Dedifferentiated amniotic fluid mesenchymal stem cell (primary cell): ENCODE measurements at regions not wholly inside any gene's neighbourhood (a gene's known extent, or its start where the extent isn't known, plus 50 kb on each side); places are given as distances from the start of the nearest gene placed in this dataset.

Experiments
- DNase-seq: peaks from one replicate; pipeline ENCODE4 v3.0.0-alpha.2; 2016; ENCODE audit errors: extremely low spot score

DNA sequence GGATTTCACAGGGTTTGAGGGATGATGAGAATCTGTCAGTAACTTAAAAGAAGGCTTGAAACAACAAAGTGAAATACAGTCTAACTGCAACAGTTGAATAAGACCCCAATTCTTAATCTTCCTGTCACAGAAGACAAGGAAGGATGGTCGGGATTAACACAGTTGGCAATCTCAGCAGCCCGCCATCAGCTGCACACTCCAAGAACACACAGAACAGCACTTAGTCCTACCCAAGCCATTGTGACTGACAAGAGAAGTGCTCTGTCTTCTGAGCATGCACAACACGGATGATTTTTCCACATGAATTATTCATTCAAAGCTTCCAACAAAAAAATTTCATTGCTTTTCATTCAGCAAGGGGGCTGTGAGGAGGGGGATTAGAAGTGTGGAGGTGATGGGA lies 576.1 kb downstream of the TLE4 start:
- DNase-seq, result no peak

GRCh38 chr9:80146466-80146865 lies 574.7 kb downstream of the TLE4 start:
- DNase-seq, result no peak

- no peak for DNase-seq
These were observed 573.1 kb downstream of the TLE4 start for GRCh38 chr9:80144856-80145255.

DNA sequence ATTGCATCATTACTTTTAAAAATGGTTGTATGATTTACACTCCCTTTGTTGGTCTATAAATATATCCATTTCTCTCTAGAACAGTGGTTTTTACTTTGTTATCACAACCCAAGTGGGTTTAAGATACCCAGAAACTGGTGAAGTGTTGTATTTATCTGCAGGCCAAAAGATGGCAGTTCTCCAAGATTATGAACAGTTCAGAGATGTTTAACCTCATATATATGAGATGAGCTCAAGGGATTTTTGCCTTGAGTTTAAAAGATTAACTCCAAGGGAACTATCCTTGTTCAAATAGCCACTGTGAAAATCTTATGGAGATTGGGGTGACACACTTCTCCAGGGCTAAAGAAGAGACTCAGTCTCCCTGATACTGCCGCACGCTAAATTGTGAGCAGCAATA lies 572.6 kb downstream of the TLE4 start:
- DNase-seq, result no peak

DNA sequence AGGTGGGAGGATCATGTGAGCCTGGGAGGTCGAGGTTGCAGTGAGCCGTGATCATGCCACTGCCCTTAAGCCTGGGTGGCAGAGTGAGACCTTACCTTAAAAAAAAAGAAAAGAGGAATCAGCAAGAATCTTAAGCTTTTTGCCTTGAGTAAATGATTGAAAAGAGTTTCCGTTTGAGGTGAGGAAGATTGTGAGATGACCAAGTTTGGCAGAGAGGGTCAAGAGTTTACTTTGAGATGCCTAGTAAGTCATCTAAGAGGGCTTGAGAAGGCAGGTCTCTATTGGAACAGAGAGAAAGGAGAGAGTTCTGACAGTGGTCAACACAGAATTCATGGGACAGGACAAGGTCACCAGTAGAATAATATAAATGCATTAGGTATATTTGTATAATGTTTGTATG lies 572.1 kb downstream of the TLE4 start:
- no peak for DNase-seq

GRCh38 chr9:80134487-80134886 lies 562.7 kb downstream of the TLE4 start:
- DNase-seq, result no peak

GRCh38 chr9:80131627-80132026 lies 559.9 kb downstream of the TLE4 start:
- no peak for DNase-seq

DNA sequence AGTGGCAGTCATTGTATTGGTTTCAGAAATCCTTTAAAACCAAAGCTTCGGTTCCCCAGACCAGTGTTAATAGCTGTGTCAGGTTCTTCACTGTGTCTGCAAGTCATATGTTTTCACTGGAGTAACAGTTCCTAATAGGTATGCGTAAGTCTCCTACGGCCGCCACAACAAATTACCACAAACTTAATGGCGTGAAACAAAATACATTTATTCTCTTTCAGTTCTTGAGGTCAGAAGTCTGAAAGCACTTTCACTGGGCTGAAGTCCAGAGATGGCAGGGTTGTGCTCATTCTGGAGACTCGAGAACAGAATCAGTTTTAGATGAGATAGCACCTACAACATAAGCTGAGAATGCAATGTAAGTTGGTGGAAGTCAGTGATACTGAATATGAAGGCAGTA lies 556.2 kb downstream of the TLE4 start:
- DNase-seq, result no peak

- DNase-seq, result no peak
These were observed 554.0 kb downstream of the TLE4 start for GRCh38 chr9:80125731-80126264.

DNA sequence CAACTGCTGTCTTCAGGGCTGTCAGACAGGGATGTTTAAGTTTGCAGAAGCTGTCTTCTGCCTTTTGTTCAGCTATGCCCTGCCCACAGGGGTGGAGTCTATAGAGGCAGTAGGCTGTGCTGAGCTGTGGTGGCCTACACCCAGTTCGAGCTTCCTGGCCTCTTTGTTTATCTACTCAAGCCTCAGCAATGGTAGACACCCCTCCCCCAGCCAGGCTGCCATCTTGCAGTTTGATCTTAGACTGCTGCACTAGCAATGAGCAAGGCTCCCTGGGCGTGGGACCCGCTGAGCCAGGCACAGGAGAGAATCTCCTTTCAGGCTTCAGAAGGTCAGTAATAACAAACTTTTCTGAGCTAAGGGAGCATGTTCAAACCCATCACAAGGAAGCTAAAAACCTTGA lies 545.3 kb downstream of the TLE4 start:
- no peak for DNase-seq

DNA sequence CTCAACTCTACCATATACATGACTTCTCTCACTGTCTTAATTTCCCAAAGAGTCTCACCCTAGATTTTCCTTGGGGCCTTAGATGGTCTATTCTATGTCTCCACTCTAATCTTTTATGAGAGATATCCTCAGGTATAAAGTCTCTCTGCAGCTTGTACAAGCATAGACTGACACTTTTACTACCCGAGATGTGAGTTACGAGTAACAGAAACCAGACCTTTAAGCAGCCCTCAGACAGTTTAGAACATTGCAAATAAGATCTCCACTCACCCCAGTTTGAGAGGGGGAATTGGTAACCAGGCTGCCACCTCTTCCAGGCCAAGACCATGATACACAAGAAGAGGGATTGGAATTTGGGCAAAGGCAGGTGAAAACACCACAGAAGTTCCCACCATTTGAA lies 542.5 kb downstream of the TLE4 start:
- no peak for DNase-seq

DNA sequence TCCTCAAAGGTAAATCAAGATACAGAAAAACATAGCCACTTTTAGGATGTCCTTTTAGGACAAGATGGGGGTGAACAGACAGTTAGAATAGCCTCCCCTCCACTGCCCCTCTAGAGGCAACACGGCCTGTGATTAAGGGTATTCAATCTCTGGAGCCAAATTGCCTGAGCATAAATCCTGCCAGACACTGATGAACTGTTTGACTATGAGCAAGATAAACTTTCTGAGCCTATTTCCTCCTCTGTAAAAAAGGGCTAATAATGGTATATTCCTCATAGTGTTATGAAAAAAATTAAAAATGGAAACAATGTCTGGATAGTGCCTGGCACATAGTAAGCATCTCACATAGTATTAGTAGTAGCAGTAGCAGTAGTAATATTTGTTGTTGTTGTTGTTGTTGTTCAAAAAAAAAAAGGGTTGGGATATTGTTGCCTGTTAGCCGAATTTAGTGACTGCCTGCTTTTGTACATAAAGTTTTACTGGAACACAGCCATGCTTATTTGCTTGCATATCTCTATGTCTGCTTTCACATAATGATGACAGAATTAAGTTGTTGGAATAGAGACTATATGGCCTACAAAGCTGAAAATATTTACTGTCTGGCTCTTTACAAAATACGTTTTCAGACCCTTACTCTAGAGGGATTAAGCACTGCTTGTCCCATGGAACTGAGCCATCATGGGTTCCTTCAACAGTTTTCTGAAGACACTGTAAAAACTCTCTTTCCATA lies 536.3 kb downstream of the TLE4 start:
- DNase-seq, result no peak

GRCh38 chr9:80097476-80097875 lies 525.7 kb downstream of the TLE4 start:
- no peak for DNase-seq

DNA sequence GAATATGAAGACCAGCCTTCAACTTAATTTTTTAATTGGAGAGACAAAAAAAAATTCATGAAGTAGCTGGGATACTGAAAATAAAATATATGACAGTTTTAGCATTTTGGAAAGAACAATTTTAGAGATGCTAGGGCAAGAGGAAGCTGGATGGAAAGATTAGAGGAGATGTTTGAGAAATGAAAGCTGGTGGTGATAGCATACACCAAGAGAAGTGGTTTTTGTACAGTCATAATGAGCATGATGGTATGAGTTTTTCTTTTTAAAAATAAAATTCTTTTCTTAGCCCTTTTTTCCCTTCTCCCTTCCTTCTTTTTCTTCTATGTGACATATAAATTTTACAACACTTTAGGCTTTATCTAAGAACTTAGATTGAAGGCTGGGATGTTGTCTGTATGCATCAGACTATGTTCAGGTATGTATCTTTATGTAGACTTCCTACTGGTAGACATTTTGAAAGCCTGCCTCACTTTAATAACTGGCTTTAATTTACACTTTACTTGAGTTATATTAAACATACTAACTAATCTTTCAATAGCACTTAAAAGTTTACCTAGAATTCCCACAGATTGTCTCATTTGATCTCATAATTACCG lies 522.5 kb downstream of the TLE4 start:
- DNase-seq, result no peak

DNA sequence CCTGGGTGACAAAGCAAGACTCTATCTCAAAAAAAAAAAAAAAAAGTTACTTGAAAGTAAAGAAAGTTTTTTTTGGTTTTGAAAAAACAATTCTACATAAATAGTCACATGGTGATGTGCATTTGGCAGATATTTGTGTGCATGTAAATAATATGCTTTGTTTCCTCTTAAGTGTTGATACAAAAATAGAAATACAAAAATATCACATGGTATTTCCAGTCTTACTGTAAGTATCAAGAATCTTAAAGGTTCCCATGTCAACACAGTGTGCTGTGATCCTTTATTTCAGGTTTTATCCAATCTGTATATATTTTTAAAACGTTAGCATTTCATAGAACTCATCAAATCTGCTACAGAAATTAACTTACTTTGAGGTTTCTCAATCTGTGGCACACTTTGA lies 521.9 kb downstream of the TLE4 start:
- no peak for DNase-seq

DNA sequence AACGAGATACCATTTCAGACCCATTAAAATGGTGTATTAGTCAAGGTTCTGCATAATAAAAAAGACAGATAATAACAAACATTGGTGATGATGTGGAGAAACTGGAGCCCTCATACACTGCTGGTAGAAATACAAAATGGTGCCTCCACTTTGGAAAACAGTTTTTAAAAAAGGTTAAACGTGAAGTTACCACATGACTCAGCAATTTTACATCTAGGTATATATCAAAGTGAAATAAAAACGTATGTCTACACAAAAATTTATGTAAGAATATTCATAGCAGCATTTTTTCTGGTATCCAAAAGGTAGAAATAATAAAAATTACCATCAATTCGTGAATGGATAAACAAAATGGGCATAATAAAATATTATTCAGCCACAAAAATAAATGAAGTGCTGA lies 519.8 kb downstream of the TLE4 start:
- DNase-seq, result no peak

DNA sequence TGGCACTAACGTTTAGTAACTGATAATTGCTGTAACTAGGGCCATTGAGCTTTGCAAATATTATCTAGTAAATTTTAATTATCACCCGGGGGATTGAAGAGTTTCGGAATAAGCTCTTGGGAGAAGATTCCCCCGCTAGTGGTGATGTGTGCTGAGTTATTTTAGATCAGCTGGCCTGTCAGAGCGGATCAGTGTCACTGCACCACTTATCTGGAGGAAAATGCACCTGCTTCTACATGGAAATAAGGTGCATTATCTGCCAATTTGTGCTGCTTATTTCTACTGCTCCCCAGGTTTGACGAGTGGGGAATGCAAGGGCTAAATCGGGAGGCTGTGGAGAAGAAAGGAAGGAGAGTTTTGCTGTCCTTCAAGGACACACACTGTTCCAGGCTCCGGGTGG lies 518.6 kb downstream of the TLE4 start:
- DNase-seq, result no peak

GRCh38 chr9:80086822-80087345 lies 515.1 kb downstream of the TLE4 start:
- no peak for DNase-seq

GRCh38 chr9:80086386-80086785 lies 514.6 kb downstream of the TLE4 start:
- no peak for DNase-seq

DNA sequence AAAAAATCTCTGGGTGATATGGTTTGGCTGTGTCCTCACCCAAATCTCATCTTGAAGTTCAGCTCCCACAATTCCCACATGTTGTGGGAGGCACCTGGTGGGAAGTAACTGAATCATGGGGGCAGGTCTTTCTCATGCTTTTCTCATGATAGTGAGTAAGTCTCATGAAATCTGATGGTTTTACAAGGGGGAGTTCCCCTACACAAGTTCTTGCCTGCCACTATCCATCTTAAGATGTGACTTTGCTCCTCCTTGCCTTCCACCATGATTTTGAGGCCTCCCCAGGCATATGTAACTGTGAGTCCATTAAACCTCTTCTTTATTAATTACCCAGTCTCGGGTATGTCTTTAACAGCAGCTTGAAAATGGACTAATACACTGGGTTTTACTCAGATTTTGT lies 513.9 kb downstream of the TLE4 start:
- DNase-seq, result no peak

DNA sequence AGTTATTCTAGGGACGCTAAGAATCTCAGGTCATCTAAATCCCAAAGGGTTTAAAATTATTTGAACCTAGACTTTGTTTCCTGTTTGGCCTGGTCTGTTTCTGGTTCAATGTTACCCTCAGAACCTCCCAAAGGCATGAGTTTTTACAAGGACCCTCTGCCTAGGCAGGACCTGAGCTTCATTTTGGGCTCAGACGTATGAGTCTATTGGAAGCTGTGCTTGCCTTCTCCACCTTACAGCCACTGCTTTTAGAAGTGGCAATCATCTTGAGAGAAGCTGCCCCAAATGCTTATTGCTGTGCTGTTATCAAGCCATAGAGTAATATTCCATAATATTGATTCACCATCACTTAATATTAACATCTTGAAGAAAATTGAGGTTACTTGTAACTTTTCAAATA lies 510.4 kb downstream of the TLE4 start:
- no peak for DNase-seq

DNA sequence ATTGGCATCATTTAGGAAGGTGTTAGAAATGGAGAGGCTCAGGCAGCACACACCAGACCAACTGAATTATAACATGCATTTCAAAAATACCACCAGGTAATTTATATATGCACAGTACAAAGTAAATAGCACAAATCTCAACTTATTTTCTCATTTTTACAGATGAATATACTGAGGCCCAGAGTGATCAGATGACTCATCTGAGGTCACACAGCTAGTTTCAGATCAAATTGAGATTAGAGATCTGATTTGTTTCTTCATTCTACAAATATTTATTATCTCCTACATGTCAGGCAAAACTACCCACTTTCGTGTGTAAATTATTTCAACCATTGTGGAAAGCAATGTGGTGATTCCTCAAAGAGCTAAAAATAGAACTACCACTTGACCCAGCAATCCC lies 507.1 kb downstream of the TLE4 start:
- no peak for DNase-seq

- no peak for DNase-seq
These were observed 505.3 kb downstream of the TLE4 start for GRCh38 chr9:80077059-80077458.
